Skeletal muscle tissue (tissue), 3 donors: ENCODE measurements at regions not wholly inside any gene's neighbourhood (a gene's known extent, or its start where the extent isn't known, plus 50 kb on each side); places are given as distances from the start of the nearest gene placed in this dataset.

Experiments
- H3K27ac ChIP-seq: one replicate; pipeline ENCODE4 v1.7.0; 2013; ENCODE audit warnings: mild to moderate bottlenecking, low read depth, low read length, inconsistent platforms
- H3K27me3 ChIP-seq, 3 donors: one replicate each; pipeline ENCODE4 v1.7.0; 2013; ENCODE audit warnings: low read length in 3 of 3; ENCODE audit not compliant: control insufficient read depth in 3 of 3, insufficient read depth in 3 of 3
- H3K36me3 ChIP-seq, 3 donors: one replicate each; pipeline ENCODE4 v1.7.0; 2013; ENCODE audit warnings: low read length in 3 of 3; ENCODE audit not compliant: control insufficient read depth in 3 of 3, insufficient read depth in 3 of 3
- H3K4me1 ChIP-seq, 3 donors: one replicate each; pipeline ENCODE4 v1.7.0; 2013; ENCODE audit warnings: low read length in 3 of 3, mild to moderate bottlenecking in 3 of 3; ENCODE audit not compliant: control insufficient read depth in 3 of 3, insufficient read depth in 3 of 3
- H3K4me3 ChIP-seq, 3 donors: one replicate each; pipeline ENCODE4 v1.7.0; 2013; ENCODE audit warnings: low read length in 3 of 3
- H3K9ac ChIP-seq, 3 donors: one replicate each; pipeline ENCODE4 v1.7.0; 2013; ENCODE audit warnings: low read length in 3 of 3, mild to moderate bottlenecking in 3 of 3, moderate library complexity in 2 of 3, low read depth in 1 of 3
- H3K9me3 ChIP-seq, 3 donors: one replicate each; pipeline ENCODE4 v1.7.0; 2013; ENCODE audit warnings: low read length in 3 of 3; ENCODE audit not compliant: control insufficient read depth in 3 of 3
- donor health status: Osteomylitis.

GRCh38 chr20:51163996-51164600 is 141.2 kb upstream of the KCNG1 start:
- Histone ChIP-seq H3K4me3 (no peak overlapping the region), H3K27me3 (peaks cover 5 to 30% (median 11%) of the 10 kb centered on the region in 3 donors), H3K9ac (no peak overlapping the region), H3K27ac (no peak overlapping the region), H3K36me3 (no peaks in the 10 kb centered on the region), H3K9me3 (no peaks in the 10 kb centered on the region), H3K4me1 (no peaks in the 10 kb centered on the region)

DNA sequence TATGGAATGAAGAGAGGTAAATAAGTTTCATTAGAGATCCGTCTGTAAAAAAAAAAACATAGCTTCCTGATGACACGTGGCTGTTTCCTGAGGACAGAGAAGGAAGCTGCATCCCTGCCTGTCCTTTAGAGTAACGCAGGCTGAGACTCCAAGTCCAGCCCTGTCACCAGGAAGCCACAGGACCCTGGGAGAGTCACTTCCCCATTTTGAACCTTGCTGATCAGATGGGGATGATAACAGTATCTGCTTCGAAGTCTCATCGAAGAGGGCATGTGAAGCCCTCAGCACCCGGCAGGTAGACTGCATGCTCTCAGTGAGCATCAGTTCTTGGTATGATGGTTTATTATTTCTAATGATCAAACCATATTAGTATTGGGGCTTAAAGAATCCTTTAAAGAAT is 139.1 kb upstream of the KCNG1 start:
- Histone ChIP-seq H3K27me3 (peaks cover 5 to 39% (median 26%) of the 10 kb centered on the region in 3 donors), H3K9ac (no peak overlapping the region), H3K4me3 (no peak overlapping the region), H3K9me3 (no peaks in the 10 kb centered on the region), H3K4me1 (no peaks in the 10 kb centered on the region), H3K36me3 (no peaks in the 10 kb centered on the region), H3K27ac (no peak overlapping the region)

DNA sequence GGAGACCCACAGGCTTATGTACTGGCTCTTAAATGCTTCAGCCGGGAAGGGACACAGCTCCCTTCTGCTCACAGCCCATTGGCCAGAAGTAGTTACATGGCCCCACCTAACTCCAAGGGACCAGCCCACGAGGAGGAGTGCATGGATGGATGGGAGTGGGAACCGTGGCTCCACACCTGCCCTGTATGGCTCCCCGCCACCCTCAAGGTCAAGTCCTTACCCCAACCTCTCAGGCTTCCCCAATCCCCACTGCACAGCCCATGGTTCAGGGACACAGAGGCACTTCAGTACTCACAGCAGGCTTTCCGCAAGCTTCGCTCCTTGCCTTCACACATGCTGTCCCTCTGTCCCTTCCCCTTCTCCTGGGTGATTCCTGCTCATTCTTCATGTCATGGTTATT is 137.9 kb upstream of the KCNG1 start:
- Histone ChIP-seq H3K27me3 (peaks cover 5 to 49% (median 32%) of the 10 kb centered on the region in 3 donors), H3K9me3 (no peaks in the 10 kb centered on the region), H3K4me1 (no peaks in the 10 kb centered on the region), H3K4me3 (no peak overlapping the region), H3K27ac (no peak overlapping the region), H3K9ac (no peak overlapping the region), H3K36me3 (no peaks in the 10 kb centered on the region)

GRCh38 chr20:51159981-51160380 is 137.1 kb upstream of the KCNG1 start:
- Histone ChIP-seq H3K36me3 (no peaks in the 10 kb centered on the region), H3K4me1 (no peaks in the 10 kb centered on the region), H3K27ac (no peak overlapping the region), H3K4me3 (no peak overlapping the region), H3K27me3 (peaks cover 8 to 50% (median 32%) of the 10 kb centered on the region in 3 donors), H3K9ac (no peak overlapping the region), H3K9me3 (no peaks in the 10 kb centered on the region)

GRCh38 chr20:51159303-51159702 is 136.4 kb upstream of the KCNG1 start:
- Histone ChIP-seq H3K4me1 (no peaks in the 10 kb centered on the region), H3K9me3 (no peaks in the 10 kb centered on the region), H3K9ac (no peak overlapping the region), H3K4me3 (no peak overlapping the region), H3K36me3 (no peaks in the 10 kb centered on the region), H3K27ac (no peak overlapping the region), H3K27me3 (peaks cover 9 to 50% (median 32%) of the 10 kb centered on the region in 3 donors)

DNA sequence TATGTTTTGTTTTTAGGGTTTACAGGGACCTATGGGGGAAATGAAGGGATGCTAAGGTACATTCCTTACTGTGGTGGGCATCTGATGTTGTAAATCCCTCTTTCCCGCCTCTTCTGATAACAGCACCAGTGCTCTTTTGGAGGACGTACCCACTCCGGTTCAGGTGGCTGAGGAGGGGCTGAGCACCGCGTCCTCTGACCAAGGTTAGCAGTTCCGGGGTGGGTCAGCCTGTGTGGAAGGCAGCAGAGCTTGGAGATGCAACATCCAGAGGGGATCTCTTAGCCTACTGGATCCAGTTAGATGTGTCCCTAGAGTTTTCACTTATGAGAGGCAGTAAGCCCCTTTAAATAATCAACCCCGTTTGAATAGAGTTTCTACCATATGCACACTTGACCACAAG is 135.3 kb upstream of the KCNG1 start:
- no peak overlapping the region for H3K9ac ChIP-seq
- H3K4me1 ChIP-seq: no peaks in the 10 kb centered on the region
- no peaks in the 10 kb centered on the region for H3K9me3 ChIP-seq
- no peak overlapping the region for H3K4me3 ChIP-seq
- H3K27me3 ChIP-seq: peaks cover 12 to 54% (median 32%) of the 10 kb centered on the region in 3 donors
- no peaks in the 10 kb centered on the region for H3K36me3 ChIP-seq
- no peak overlapping the region for H3K27ac ChIP-seq

GRCh38 chr20:51156041-51156982 is 133.4 kb upstream of the KCNG1 start:
- Histone ChIP-seq H3K4me1 (no peaks in the 10 kb centered on the region), H3K9ac (no peak overlapping the region), H3K36me3 (no peaks in the 10 kb centered on the region), H3K9me3 (no peaks in the 10 kb centered on the region), H3K27me3 (peaks cover 11 to 39% (median 29%) of the 10 kb centered on the region in 3 donors), H3K4me3 (no peak overlapping the region), H3K27ac (no peak overlapping the region)

- H3K9me3 ChIP-seq: no peaks in the 10 kb centered on the region
- no peaks in the 10 kb centered on the region for H3K4me1 ChIP-seq
- peaks cover 6 to 33% (median 20%) of the 10 kb centered on the region in 3 donors for H3K27me3 ChIP-seq
- H3K36me3 ChIP-seq: no peaks in the 10 kb centered on the region
- no peak overlapping the region for H3K4me3 ChIP-seq
- no peak overlapping the region for H3K9ac ChIP-seq
- no peak overlapping the region for H3K27ac ChIP-seq
These were observed 132.1 kb upstream of the KCNG1 start for GRCh38 chr20:51154708-51155690.

DNA sequence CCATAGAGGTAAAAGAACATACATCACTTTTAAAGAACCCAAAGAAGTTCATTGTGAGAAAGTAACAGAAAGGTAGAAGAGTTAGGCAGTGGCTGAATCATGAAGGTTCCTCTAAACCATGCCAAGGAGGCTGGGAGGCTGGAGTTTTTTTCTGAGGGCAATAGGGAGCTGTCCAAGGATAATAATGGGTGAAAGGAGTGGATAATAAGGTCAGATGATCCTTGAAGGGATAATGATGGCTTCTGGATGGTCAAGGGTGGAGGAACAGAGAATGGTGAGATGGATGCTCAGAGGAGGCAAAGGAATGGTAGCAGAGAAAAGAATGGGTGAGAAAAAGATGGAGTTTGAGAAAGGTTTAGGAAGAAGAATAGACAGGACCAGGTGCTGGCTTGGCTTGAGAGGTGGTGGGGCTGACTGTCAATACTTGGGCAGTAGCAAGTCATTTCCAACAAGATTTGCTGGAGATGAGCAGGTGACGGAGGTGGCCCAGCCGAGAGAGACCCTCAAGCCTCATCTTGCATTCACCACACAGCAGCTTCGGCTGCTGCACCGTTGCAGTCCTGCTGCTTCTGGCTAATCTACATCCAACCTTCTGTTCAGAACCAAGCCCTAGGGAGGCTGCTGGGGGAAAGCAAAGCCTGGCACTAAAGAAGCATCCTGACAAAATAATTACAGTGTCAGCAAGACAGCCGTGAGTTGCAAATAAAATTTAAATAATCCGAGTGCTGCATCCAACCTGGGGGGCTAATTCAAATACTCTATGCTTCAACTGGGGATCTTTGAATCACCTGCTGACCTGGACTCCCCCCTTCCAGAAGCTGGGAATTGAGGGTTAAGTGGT is 131.2 kb upstream of the KCNG1 start:
- Histone ChIP-seq H3K27ac (no peak overlapping the region), H3K27me3 (peaks cover 6 to 26% (median 20%) of the 10 kb centered on the region in 3 donors), H3K4me1 (no peaks in the 10 kb centered on the region), H3K36me3 (no peaks in the 10 kb centered on the region), H3K9me3 (no peaks in the 10 kb centered on the region), H3K9ac (no peak overlapping the region), H3K4me3 (no peak overlapping the region)
